ENCODE measurements at regions not wholly inside any gene's neighbourhood (a gene's known extent, or its start where the extent isn't known, plus 50 kb on each side); places are given as distances from the start of the nearest gene placed in this dataset.
A peak's percentile ranks its signal among the peaks of the same experiment; 100 is the strongest.
"Not testable (repeated sequence)": the region's sequence is repeated elsewhere in the genome, so short reads cannot be mapped to it uniquely, and the experiment has no call there.

DNA sequence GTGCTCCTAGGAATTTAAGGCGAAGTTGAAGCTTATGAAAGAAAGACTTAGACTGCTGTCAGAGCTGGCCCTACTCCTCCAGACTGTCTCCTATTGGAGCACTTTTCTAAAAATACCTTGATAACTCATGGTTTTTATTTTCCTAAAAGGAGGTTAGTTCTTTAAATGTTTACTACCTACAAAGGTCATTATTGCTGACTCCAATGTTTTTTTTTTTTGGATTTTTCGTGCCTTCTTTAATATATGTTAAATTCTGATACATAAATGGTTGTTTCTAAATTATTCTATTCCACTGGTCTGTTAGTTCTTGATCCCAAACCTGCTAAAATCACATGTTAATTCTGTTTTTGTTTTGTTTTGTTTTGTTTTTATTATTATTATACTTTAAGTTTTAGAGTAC, 227.6 kb upstream of the FTMT start:
- no peak overlapping the region for H3K9ac ChIP-seq (ENCODE audit: low read length)
- no peaks in the 10 kb centered on the region for H3K9me3 ChIP-seq (ENCODE audit: control insufficient read depth, low read length)
- no peaks in the 10 kb centered on the region for H3K36me3 ChIP-seq (ENCODE audit: control insufficient read depth, insufficient read depth, low read length, severe bottlenecking)
- DNase-seq (ENCODE audit: low read depth): no peak
- H3K27me3 ChIP-seq (replicated peaks; ENCODE audit: control insufficient read depth, insufficient read depth, low read length): no peaks in the 10 kb centered on the region
- H3K4me3 ChIP-seq (ENCODE audit: low read length): no peak overlapping the region
- peaks cover 2% of the 10 kb centered on the region for H3K4me1 ChIP-seq (ENCODE audit: control insufficient read depth, insufficient read depth, low read length)

DNA sequence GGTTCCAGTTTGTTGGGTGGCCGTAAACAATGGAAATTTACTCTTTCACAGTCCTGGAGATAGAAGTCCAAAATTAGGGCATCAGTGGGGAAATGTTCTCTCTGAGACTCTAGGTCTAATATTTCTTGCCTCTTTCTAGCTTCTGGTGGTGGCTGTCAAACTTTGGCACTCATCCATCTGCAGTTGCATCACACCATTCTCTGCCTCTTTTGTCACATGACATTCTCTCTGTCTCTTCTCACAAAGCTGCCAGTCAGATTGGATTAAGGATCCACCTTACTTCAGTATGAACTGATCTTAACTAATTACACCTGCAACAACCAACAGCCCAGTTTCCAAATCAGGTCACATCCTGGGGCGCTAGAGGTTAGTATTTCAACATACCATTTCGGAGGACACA, 222.9 kb upstream of the FTMT start:
- Histone ChIP-seq H3K27me3 (replicated peaks; ENCODE audit: control insufficient read depth, insufficient read depth, low read length) (no peaks in the 10 kb centered on the region), H3K4me3 (ENCODE audit: low read length) (no peak overlapping the region)

DNA sequence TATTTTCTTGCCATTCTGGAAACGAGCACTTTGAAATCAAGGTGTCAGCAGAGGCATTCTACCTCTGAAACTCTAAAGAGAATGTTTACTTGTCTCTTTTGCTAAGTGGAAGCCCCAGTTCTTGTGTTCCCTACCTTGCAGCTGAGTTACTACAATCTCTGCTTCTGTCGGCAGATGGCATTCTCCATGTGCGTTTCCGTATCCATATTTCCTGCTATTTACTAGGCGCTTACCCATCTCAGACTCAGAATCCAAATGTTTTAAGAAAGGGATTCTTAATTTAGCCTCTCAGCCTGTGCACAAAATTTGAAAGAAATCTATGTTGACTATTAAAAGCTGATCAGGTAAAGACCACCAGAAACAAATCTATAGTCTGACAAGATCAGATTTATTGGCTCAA, 221.3 kb upstream of the FTMT start:
- Histone ChIP-seq H3K4me1 (ENCODE audit: control insufficient read depth, insufficient read depth, low read length) (peaks cover 4% of the 10 kb centered on the region), H3K36me3 (ENCODE audit: control insufficient read depth, insufficient read depth, low read length, severe bottlenecking) (no peaks in the 10 kb centered on the region), H3K27me3 (replicated peaks; ENCODE audit: control insufficient read depth, insufficient read depth, low read length) (no peaks in the 10 kb centered on the region), H3K4me3 (ENCODE audit: low read length) (no peak overlapping the region), H3K9me3 (ENCODE audit: control insufficient read depth, low read length) (no peaks in the 10 kb centered on the region), H3K9ac (ENCODE audit: low read length) (no peak overlapping the region)
- peak; percentile 16 for DNase-seq (ENCODE audit: low read depth)

More for the DNA sequence above, 222.9 kb upstream of the FTMT start:
- Histone ChIP-seq H3K36me3 (ENCODE audit: control insufficient read depth, insufficient read depth, low read length, severe bottlenecking) (no peaks in the 10 kb centered on the region), H3K4me1 (ENCODE audit: control insufficient read depth, insufficient read depth, low read length) (peaks cover 4% of the 10 kb centered on the region), H3K9ac (ENCODE audit: low read length) (no peak overlapping the region), H3K9me3 (ENCODE audit: control insufficient read depth, low read length) (no peaks in the 10 kb centered on the region)
- DNase-seq (ENCODE audit: low read depth): peak; percentile 20

DNA sequence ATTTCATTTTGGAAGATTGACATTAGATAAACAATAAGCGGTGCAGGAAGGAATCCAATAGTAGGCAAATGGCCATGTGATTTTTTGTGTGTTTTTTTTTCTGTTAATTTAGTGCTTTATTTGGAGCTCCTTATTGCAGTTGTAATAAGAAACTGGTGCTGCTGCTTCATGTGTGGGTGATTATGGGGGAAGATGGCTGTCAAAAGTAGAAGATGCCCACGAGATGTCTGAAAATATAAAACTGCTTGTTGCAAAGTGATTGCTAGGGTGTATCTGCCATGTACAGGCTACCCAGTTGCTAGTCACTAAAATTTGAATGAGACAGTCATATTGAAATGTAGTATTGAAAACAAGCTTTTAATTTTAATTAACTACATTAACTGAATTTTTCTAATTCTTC, 216.7 kb upstream of the FTMT start:
- Histone ChIP-seq H3K27me3 (replicated peaks; ENCODE audit: control insufficient read depth, insufficient read depth, low read length) (no peaks in the 10 kb centered on the region), H3K4me3 (ENCODE audit: low read length) (no peak overlapping the region), H3K36me3 (ENCODE audit: control insufficient read depth, insufficient read depth, low read length, severe bottlenecking) (no peaks in the 10 kb centered on the region), H3K9ac (ENCODE audit: low read length) (no peak overlapping the region), H3K9me3 (ENCODE audit: control insufficient read depth, low read length) (no peaks in the 10 kb centered on the region), H3K4me1 (ENCODE audit: control insufficient read depth, insufficient read depth, low read length) (no peaks in the 10 kb centered on the region)
- no peak for DNase-seq (ENCODE audit: low read depth)

DNA sequence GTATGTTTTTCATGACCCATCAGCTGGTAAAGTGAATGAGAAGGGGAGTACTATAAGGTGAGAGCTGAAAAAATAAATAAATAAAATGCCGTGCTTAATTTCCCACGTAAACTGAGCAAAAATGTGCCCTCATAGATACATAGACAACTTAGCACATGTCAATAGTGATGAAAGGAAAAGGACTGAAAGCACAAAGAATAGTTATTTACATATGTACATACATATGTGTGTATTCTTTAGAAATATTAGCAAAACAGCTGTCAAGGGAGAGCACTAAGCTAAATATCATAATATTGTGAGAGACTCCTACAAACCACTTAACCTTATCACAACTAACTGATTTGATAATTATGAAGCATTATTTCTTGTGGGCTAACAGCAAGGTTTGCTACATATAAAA, 213.6 kb upstream of the FTMT start:
- Histone ChIP-seq H3K4me3 (ENCODE audit: low read length) (no peak overlapping the region), H3K36me3 (ENCODE audit: control insufficient read depth, insufficient read depth, low read length, severe bottlenecking) (no peaks in the 10 kb centered on the region), H3K9ac (ENCODE audit: low read length) (no peak overlapping the region), H3K27me3 (replicated peaks; ENCODE audit: control insufficient read depth, insufficient read depth, low read length) (no peaks in the 10 kb centered on the region), H3K9me3 (ENCODE audit: control insufficient read depth, low read length) (peaks cover 4% of the 10 kb centered on the region), H3K4me1 (ENCODE audit: control insufficient read depth, insufficient read depth, low read length) (no peaks in the 10 kb centered on the region)
- DNase-seq (ENCODE audit: low read depth): no peak

DNA sequence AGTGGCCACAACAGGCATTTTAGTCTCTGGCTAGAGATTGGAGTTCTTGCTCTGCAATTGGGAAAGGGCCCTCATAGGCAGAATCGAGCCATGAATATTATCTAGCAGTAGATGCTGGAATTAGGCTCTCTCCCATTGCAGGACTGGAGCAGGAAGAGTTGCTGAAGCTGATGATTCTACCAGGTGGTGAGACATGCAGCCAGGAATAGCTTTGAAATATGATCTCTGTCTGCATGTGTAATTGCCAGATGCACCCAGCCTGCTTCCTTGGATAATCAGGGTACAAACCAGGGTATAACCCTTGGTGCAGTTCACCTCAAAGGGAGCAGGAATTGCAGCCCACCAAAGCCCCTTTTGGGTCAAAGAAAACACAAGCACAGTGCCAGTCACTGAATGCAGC, 211.4 kb upstream of the FTMT start:
- H3K4me1 ChIP-seq (ENCODE audit: control insufficient read depth, insufficient read depth, low read length): no peaks in the 10 kb centered on the region
- H3K9ac ChIP-seq (ENCODE audit: low read length): no peak overlapping the region
- H3K36me3 ChIP-seq (ENCODE audit: control insufficient read depth, insufficient read depth, low read length, severe bottlenecking): no peaks in the 10 kb centered on the region
- H3K4me3 ChIP-seq (ENCODE audit: low read length): no peak overlapping the region
- DNase-seq (ENCODE audit: low read depth): no peak
- H3K9me3 ChIP-seq (ENCODE audit: control insufficient read depth, low read length): peaks cover 4% of the 10 kb centered on the region
- H3K27me3 ChIP-seq (replicated peaks; ENCODE audit: control insufficient read depth, insufficient read depth, low read length): no peaks in the 10 kb centered on the region

DNA sequence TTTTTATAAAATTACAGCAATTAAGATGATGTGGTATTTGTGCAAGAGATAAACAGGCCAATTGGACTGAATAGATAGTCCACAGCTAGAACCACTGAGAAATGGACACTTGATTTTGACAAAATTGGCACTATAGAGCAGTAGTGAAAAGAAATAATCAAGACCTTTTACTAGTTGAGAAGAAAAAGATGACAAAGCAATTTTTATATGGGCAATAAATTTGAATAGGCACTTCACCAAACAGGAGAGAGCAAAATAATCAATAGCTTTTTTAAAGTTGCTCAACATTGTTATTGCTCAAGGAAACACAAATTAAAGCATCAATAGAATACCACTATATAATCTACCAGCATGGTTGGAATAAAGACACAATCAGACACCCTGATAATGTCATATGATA, 193.5 kb upstream of the FTMT start:
- no peak for DNase-seq (ENCODE audit: low read depth)
- no peaks in the 10 kb centered on the region for H3K27me3 ChIP-seq (replicated peaks; ENCODE audit: control insufficient read depth, insufficient read depth, low read length)
- no peaks in the 10 kb centered on the region for H3K9me3 ChIP-seq (ENCODE audit: control insufficient read depth, low read length)
- no peaks in the 10 kb centered on the region for H3K4me1 ChIP-seq (ENCODE audit: control insufficient read depth, insufficient read depth, low read length)
- no peak overlapping the region for H3K9ac ChIP-seq (ENCODE audit: low read length)
- H3K36me3 ChIP-seq (ENCODE audit: control insufficient read depth, insufficient read depth, low read length, severe bottlenecking): no peaks in the 10 kb centered on the region
- H3K4me3 ChIP-seq (ENCODE audit: low read length): no peak overlapping the region

DNA sequence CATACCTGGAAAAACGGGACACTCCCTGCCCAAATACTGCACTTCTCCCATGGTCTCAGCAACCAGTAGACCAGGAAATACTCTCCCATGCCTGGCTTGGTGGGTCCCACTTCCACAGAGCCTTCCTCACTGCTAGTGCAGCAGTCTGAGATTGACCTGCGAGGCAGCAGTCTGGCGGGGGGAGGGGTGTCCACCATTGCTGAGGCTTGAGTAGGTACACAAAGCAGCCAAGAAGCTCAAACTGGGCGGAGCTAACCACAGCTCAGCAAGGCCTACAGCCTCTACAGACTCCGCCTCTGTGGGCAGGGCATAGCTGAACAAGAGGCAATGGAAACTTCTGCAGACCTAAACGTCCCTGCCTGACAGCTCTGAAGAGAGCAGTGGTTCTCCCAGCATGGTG, 191.5 kb upstream of the FTMT start:
- H3K27me3 ChIP-seq (replicated peaks; ENCODE audit: control insufficient read depth, insufficient read depth, low read length): no peaks in the 10 kb centered on the region
- no peak for DNase-seq (ENCODE audit: low read depth)

DNA sequence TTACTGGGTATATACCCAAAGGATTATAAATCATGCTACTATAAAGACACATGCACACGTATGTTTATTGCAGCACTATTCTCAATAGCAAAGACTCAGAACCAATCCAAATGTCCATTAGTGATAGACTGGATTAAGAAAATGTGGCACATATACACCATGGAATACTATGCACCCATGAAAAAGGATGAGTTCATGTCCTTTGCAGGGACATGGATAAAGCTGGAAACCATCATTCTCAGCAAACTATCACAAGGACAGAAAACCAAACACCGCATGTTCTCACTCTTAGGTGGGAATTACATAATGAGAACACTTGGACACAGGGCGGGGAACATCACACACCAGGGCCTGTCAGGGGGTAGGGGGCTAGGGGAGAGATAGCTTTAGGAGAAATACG, 186.1 kb upstream of the FTMT start:
- H3K4me1 ChIP-seq (ENCODE audit: control insufficient read depth, insufficient read depth, low read length); H3K27me3 ChIP-seq (replicated peaks; ENCODE audit: control insufficient read depth, insufficient read depth, low read length); H3K9me3 ChIP-seq (ENCODE audit: control insufficient read depth, low read length); H3K4me3 ChIP-seq (ENCODE audit: low read length); H3K9ac ChIP-seq (ENCODE audit: low read length); H3K36me3 ChIP-seq (ENCODE audit: control insufficient read depth, insufficient read depth, low read length, severe bottlenecking); DNase-seq (ENCODE audit: low read depth): not testable (repeated sequence)

More for the DNA sequence above, 191.5 kb upstream of the FTMT start:
- Histone ChIP-seq H3K9ac (ENCODE audit: low read length) (no peak overlapping the region), H3K36me3 (ENCODE audit: control insufficient read depth, insufficient read depth, low read length, severe bottlenecking) (no peaks in the 10 kb centered on the region), H3K9me3 (ENCODE audit: control insufficient read depth, low read length) (peaks cover 4% of the 10 kb centered on the region), H3K4me3 (ENCODE audit: low read length) (no peak overlapping the region), H3K4me1 (ENCODE audit: control insufficient read depth, insufficient read depth, low read length) (no peaks in the 10 kb centered on the region)

DNA sequence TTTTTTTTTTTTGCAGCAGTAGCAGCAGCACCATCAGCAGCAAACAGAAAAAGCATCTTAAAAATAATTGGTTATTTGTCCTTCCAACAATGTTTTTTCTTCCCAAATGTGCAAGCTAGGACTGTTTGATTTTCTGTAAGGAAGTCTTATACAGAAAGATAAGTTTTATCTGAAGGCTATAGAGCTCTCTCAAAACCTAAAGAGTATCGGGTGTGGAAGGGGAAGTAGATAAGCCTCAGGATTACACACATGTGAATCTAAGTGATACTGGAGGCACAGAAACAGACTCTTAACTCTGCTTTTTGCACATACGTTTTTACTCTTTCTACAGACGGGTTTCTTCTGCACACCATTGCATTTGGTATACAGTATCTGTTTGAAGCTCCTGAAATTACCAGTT, 184.4 kb upstream of the FTMT start:
- no peaks in the 10 kb centered on the region for H3K4me1 ChIP-seq (ENCODE audit: control insufficient read depth, insufficient read depth, low read length)
- no peak overlapping the region for H3K9ac ChIP-seq (ENCODE audit: low read length)
- peaks cover 4% of the 10 kb centered on the region for H3K9me3 ChIP-seq (ENCODE audit: control insufficient read depth, low read length)
- DNase-seq (ENCODE audit: low read depth): no peak
- H3K36me3 ChIP-seq (ENCODE audit: control insufficient read depth, insufficient read depth, low read length, severe bottlenecking): no peaks in the 10 kb centered on the region
- H3K4me3 ChIP-seq (ENCODE audit: low read length): no peak overlapping the region
- no peaks in the 10 kb centered on the region for H3K27me3 ChIP-seq (replicated peaks; ENCODE audit: control insufficient read depth, insufficient read depth, low read length)

DNA sequence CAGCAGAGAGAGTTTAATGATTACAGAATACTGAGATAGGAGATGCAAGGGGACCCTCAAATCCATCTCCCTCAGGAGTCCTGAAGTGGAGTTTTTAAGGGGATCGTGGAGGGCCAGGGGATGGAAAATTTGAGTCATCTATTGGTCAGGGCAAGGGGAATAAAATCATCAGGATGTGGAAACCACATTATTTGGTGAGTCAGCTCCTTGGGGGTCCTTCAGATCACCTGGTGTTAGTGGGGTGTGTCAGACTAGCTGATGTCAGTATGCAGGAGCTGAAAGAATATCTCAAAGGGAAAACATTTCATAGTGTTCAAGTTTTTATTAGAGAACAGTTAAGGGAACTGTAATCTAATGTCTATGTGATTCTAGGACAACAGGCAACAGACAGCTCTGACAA, 183.0 kb upstream of the FTMT start:
- Histone ChIP-seq H3K4me1 (ENCODE audit: control insufficient read depth, insufficient read depth, low read length) (no peaks in the 10 kb centered on the region), H3K36me3 (ENCODE audit: control insufficient read depth, insufficient read depth, low read length, severe bottlenecking) (no peaks in the 10 kb centered on the region), H3K9ac (ENCODE audit: low read length) (no peak overlapping the region), H3K4me3 (ENCODE audit: low read length) (no peak overlapping the region), H3K9me3 (ENCODE audit: control insufficient read depth, low read length) (peaks cover 4% of the 10 kb centered on the region), H3K27me3 (replicated peaks; ENCODE audit: control insufficient read depth, insufficient read depth, low read length) (no peaks in the 10 kb centered on the region)
- no peak for DNase-seq (ENCODE audit: low read depth)

DNA sequence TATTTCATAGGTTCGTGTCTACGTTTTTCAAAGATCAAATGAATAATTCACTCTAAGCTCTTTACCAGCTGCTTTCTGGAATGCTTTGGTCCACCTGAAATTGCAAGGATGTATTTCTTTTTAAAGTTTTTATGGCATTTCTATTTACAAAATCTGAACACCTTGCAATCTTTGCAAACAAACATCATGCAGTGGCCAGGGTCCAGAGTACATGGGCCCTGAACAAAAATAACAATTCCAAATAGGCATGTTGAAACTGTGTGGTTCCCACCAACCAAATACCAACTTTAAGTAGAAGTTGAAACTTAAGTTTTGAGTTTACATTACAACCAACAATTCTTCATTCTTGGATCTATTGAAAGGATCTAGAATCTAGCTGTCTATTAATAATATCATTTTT, 180.1 kb upstream of the FTMT start:
- no peak for DNase-seq (ENCODE audit: low read depth)
- Histone ChIP-seq H3K4me1 (ENCODE audit: control insufficient read depth, insufficient read depth, low read length) (no peaks in the 10 kb centered on the region), H3K27me3 (replicated peaks; ENCODE audit: control insufficient read depth, insufficient read depth, low read length) (no peaks in the 10 kb centered on the region), H3K9ac (ENCODE audit: low read length) (no peak overlapping the region), H3K4me3 (ENCODE audit: low read length) (no peak overlapping the region), H3K36me3 (ENCODE audit: control insufficient read depth, insufficient read depth, low read length, severe bottlenecking) (no peaks in the 10 kb centered on the region), H3K9me3 (ENCODE audit: control insufficient read depth, low read length) (no peaks in the 10 kb centered on the region)
